B cell (primary cell): ENCODE measurements at regions not wholly inside any gene's neighbourhood (a gene's known extent, or its start where the extent isn't known, plus 50 kb on each side); places are given as distances from the start of the nearest gene placed in this dataset.

Experiments used
- ATAC-seq: fragments of 200-7000 bp; cut with Tn5 transposase; one replicate; pipeline ENCODE4 v1.10.0; 2021; ENCODE audit warnings: low read depth, mild to moderate bottlenecking, moderate number of reproducible peaks, moderate library complexity
- CTCF ChIA-PET: fragments of 350-600 bp; sonication (Branson Sonifier 250); formaldehyde crosslinking; loops from one replicate; lab custom pipeline; 2021; ENCODE audit warnings: antibody characterized with exemption, inconsistent platforms; lab: Charles Lee
- POLR2A ChIA-PET: fragments of 350-600 bp; sonication (Branson Sonifier 250); formaldehyde crosslinking; loops from one replicate; lab custom pipeline; 2021; ENCODE audit warnings: antibody characterized with exemption; lab: Charles Lee
- DNase-seq: peaks from one replicate; pipeline ENCODE4 v3.0.0; 2013
- H2AFZ ChIP-seq: 2 replicates; pipeline ENCODE4 v1.6.1; 2012; ENCODE audit warnings: mild to moderate bottlenecking, low read depth, low read length; ENCODE audit not compliant: insufficient read depth, poor library complexity, severe bottlenecking
- H3K27ac ChIP-seq, 2 donors: 1 replicate in 1 of 2; 2 replicates in 1 of 2; pipeline ENCODE4 v1.5.1; 2012 to 2013; ENCODE audit warnings: low read length in 2 of 2, mild to moderate bottlenecking in 2 of 2, moderate library complexity in 1 of 2
- H3K27me3 ChIP-seq, 4 experiments: fragments of 200-600 bp in 1 of 4; sonication (generic) in 1 of 4; replicated peaks in 1 of 4; 1 replicate in 2 of 4; 2 replicates in 2 of 4; pipeline versions ENCODE4 v1.6.1 to v1.7.0; 2013 to 2016; ENCODE audit warnings: low read length in 3 of 4, mild to moderate bottlenecking in 2 of 4, mixed read lengths in 1 of 4, moderate library complexity in 1 of 4; ENCODE audit not compliant: insufficient read depth in 4 of 4, control insufficient read depth in 3 of 4; ENCODE audit errors: control extremely low read depth in 1 of 4
- H3K36me3 ChIP-seq, 2 experiments: replicated peaks in 1 of 2; 1 replicate in 1 of 2; 2 replicates in 1 of 2; pipeline versions ENCODE4 v1.6.1 to v1.7.1; 2013; ENCODE audit warnings: low read length in 1 of 2; ENCODE audit not compliant: insufficient read depth in 2 of 2, control insufficient read depth in 1 of 2; ENCODE audit errors: control extremely low read depth in 1 of 2, extremely low read depth in 1 of 2
- H3K4me1 ChIP-seq, 2 donors: fragments of 200-600 bp in 1 of 2; sonication (generic) in 1 of 2; 1 replicate in 1 of 2; 2 replicates in 1 of 2; pipeline versions ENCODE4 v1.5.1 to v1.6.1; 2013 to 2017; ENCODE audit warnings: low read length in 2 of 2; ENCODE audit not compliant: control insufficient read depth in 2 of 2, insufficient read depth in 2 of 2
- H3K4me2 ChIP-seq: replicated peaks from 2 replicates; pipeline ENCODE3; 2012; ENCODE audit warnings: mild to moderate bottlenecking, low read depth, low read length; ENCODE audit not compliant: poor library complexity, severe bottlenecking
- H3K4me3 ChIP-seq, 5 experiments: fragments of 200-600 bp in 1 of 5; sonication (generic) in 1 of 5; 1 replicate in 3 of 5; 2 replicates in 2 of 5; pipeline versions ENCODE4 v1.5.1 to v1.7.0; 2011 to 2016; ENCODE audit warnings: low read length in 4 of 5, mild to moderate bottlenecking in 4 of 5, low read depth in 2 of 5, control low read depth in 1 of 5, moderate library complexity in 1 of 5; ENCODE audit not compliant: insufficient read depth in 1 of 5; ENCODE audit errors: control extremely low read depth in 1 of 5, extremely low read depth in 1 of 5
- H3K79me2 ChIP-seq: fragments of 200-600 bp; sonication (generic); one replicate; pipeline ENCODE4 v1.6.0; 2016; ENCODE audit warnings: low read length; ENCODE audit not compliant: control insufficient read depth, insufficient read depth
- H3K9ac ChIP-seq: fragments of 200-600 bp; sonication (generic); 2 replicates; pipeline ENCODE4 v1.6.1; 2017; ENCODE audit warnings: mild to moderate bottlenecking, low read length, moderate library complexity
- H3K9me3 ChIP-seq, 3 donors: one replicate each; pipeline versions ENCODE4 v1.6.1 to v1.7.1; 2013; ENCODE audit warnings: low read length in 2 of 3; ENCODE audit not compliant: control insufficient read depth in 2 of 3, insufficient read depth in 1 of 3; ENCODE audit errors: control extremely low read depth in 1 of 3
- H4K20me1 ChIP-seq: 2 replicates; pipeline ENCODE4 v1.6.0; 2012; ENCODE audit warnings: mild to moderate bottlenecking, low read length; ENCODE audit not compliant: insufficient read depth, control insufficient read depth, poor library complexity, severe bottlenecking
- H3K27ac Mint-ChIP-seq: one replicate; pipeline ENCODE4 v1.8.0; 2021; ENCODE audit warnings: mixed read lengths
- H3K27me3 Mint-ChIP-seq: one replicate; pipeline ENCODE4 v1.8.0; 2021; ENCODE audit warnings: mixed read lengths
- H3K4me1 Mint-ChIP-seq: one replicate; pipeline ENCODE4 v1.8.0; 2021; ENCODE audit warnings: mixed read lengths
- H3K4me3 Mint-ChIP-seq: one replicate; pipeline ENCODE4 v1.8.0; 2021; ENCODE audit warnings: mixed read lengths
- H3K9me3 Mint-ChIP-seq: one replicate; pipeline ENCODE4 v1.8.0; 2022; ENCODE audit warnings: mixed read lengths; ENCODE audit not compliant: insufficient read depth
- CTCF ChIP-seq: fragments of 200-600 bp; IDR thresholded peaks from one replicate; pipeline ENCODE4 v1.8.0; 2022; ENCODE audit warnings: antibody characterized with exemption, mild to moderate bottlenecking
- EZH2 ChIP-seq: IDR thresholded peaks from 2 replicates; pipeline ENCODE4 v1.6.1; 2012; ENCODE audit warnings: borderline replicate concordance, low read depth, mild to moderate bottlenecking, moderate library complexity, low read length; ENCODE audit not compliant: insufficient read depth, poor library complexity, severe bottlenecking
- WGBS: methylation state at CpG from one replicate; pipeline ENCODE4 v1.1.5; 2013; ENCODE audit warnings: missing lambda C conversion rate; ENCODE audit not compliant: insufficient coverage; 5-methylcytosine and 5-hydroxymethylcytosine counted together
- intact Hi-C: fragments of 100-400 bp; cut with micrococcal nuclease; formaldehyde crosslinking; loops from one replicate; pipeline ENCODE4 v1.10.0; 2022

- H3K27ac ChIP-seq: no peak overlapping the region
- no peak overlapping the region for H2AFZ ChIP-seq
- H3K36me3 ChIP-seq: no peaks in the 10 kb centered on the region
- no peaks in the 10 kb centered on the region for H3K79me2 ChIP-seq
- Mint-ChIP-seq H3K4me1 (no peaks in the 10 kb centered on the region), H3K27ac (no peak overlapping the region), H3K4me3 (no peak overlapping the region), H3K9me3 (no peaks in the 10 kb centered on the region), H3K27me3 (peaks cover 12% of the 10 kb centered on the region)
- ChIA-PET CTCF (no interaction called here), POLR2A (no interaction called here)
- 100% methylated on average over 2 of the region's 4 CpGs for WGBS
- H3K4me2 ChIP-seq: no peak overlapping the region
- no peaks in the 10 kb centered on the region for H3K4me1 ChIP-seq
- no peaks in the 10 kb centered on the region for H3K9me3 ChIP-seq
- ATAC-seq (no peak), DNase-seq (no peak)
- no peak overlapping the region for H3K9ac ChIP-seq
- TF ChIP-seq CTCF: no peak
- TF ChIP-seq EZH2: no peak
- no peaks in the 10 kb centered on the region for H4K20me1 ChIP-seq
- H3K4me3 ChIP-seq: no peak overlapping the region
- intact Hi-C loops: no loop called here
- H3K27me3 ChIP-seq: no peaks in the 10 kb centered on the region
Observed at GRCh38 chr15:81569286-81570080, 195.5 kb upstream of the TMC3 start.

- no peaks in the 10 kb centered on the region for H3K79me2 ChIP-seq
- H3K4me2 ChIP-seq: no peak overlapping the region
- Mint-ChIP-seq H3K4me1 (no peaks in the 10 kb centered on the region), H3K9me3 (no peaks in the 10 kb centered on the region), H3K27me3 (peaks cover 12% of the 10 kb centered on the region), H3K27ac (no peak overlapping the region), H3K4me3 (no peak overlapping the region)
- H3K9ac ChIP-seq: no peak overlapping the region
- CTCF ChIA-PET: no interaction called here
- TF ChIP-seq CTCF: no peak
- no peak for TF ChIP-seq EZH2
- ATAC-seq (no peak), DNase-seq (no peak)
- H3K4me1 ChIP-seq: no peaks in the 10 kb centered on the region
- no peak overlapping the region for H3K27ac ChIP-seq
- POLR2A ChIA-PET: no interaction called here
- WGBS: 90% methylated on average over 4 of the region's 4 CpGs
- H3K36me3 ChIP-seq: no peaks in the 10 kb centered on the region
- no peaks in the 10 kb centered on the region for H3K9me3 ChIP-seq
- H2AFZ ChIP-seq: no peak overlapping the region
- H3K27me3 ChIP-seq: no peaks in the 10 kb centered on the region
- no peak overlapping the region for H3K4me3 ChIP-seq
- intact Hi-C loops: no loop called here
- no peaks in the 10 kb centered on the region for H4K20me1 ChIP-seq
Observed at GRCh38 chr15:81567924-81568323, 193.9 kb upstream of the TMC3 start.
